ENCODE measurements at regions not wholly inside any gene's neighbourhood (a gene's known extent, or its start where the extent isn't known, plus 50 kb on each side); places are given as distances from the start of the nearest gene placed in this dataset.

DNA sequence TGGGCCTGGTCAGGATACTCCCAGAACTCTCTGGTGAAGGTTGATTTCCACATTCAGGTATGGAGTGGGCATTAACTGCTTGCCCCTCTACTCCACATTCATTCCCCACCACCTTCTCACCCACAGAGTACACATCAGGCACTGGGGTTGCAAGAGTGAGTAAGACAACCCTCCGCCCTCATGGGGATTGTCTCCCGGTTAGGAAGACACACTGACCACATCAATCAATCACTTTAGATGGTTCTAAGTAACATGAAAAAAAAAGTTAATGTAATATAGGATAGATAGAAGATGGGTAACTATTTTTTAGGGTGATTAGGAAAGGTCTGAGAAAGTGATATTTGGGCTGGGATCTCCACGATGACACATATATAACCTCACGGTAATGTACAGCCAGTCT lies 116.0 kb upstream of the NEO1 start:
- TF ChIP-seq, protein P1, sequence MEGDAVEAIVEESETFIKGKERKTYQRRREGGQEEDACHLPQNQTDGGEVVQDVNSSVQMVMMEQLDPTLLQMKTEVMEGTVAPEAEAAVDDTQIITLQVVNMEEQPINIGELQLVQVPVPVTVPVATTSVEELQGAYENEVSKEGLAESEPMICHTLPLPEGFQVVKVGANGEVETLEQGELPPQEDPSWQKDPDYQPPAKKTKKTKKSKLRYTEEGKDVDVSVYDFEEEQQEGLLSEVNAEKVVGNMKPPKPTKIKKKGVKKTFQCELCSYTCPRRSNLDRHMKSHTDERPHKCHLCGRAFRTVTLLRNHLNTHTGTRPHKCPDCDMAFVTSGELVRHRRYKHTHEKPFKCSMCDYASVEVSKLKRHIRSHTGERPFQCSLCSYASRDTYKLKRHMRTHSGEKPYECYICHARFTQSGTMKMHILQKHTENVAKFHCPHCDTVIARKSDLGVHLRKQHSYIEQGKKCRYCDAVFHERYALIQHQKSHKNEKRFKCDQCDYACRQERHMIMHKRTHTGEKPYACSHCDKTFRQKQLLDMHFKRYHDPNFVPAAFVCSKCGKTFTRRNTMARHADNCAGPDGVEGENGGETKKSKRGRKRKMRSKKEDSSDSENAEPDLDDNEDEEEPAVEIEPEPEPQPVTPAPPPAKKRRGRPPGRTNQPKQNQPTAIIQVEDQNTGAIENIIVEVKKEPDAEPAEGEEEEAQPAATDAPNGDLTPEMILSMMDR (IDR thresholded peaks at IDR 0.05) = no peak
- no peak for TF ChIP-seq POLR2AphosphoS5 (IDR thresholded peaks at IDR 0.05; ENCODE audit: insufficient read depth in 1 of 2, low read depth in 1 of 2)
- TF ChIP-seq POLR2A (IDR thresholded peaks at IDR 0.05) = no peak
